Aorta (tissue), 5 donors: ENCODE measurements at regions not wholly inside any gene's neighbourhood (a gene's known extent, or its start where the extent isn't known, plus 50 kb on each side); places are given as distances from the start of the nearest gene placed in this dataset.
"Not testable (repeated sequence)": the region's sequence is repeated elsewhere in the genome, so short reads cannot be mapped to it uniquely, and the experiment has no call there.

Experiments used
- ATAC-seq: fragments of 200-7000 bp; cut with Tn5 transposase; one replicate; pipeline ENCODE4 v1.9.1; 2022; ENCODE audit warnings: moderate library complexity; ENCODE audit not compliant: low FRiP score
- DNase-seq, 2 donors: peaks; one replicate each; pipeline ENCODE4 v3.0.0-alpha.2; 2020
- H3K27ac ChIP-seq, 2 donors: one replicate each; pipeline ENCODE4 v1.5.1; 2013; ENCODE audit warnings: low read length in 2 of 2, mild to moderate bottlenecking in 2 of 2, moderate library complexity in 2 of 2, control low read depth in 1 of 2, inconsistent platforms in 1 of 2, low read depth in 1 of 2
- H3K27me3 ChIP-seq, 2 donors: one replicate each; pipeline ENCODE4 v1.6.1; 2013; ENCODE audit warnings: control low read depth in 1 of 2, low read length in 1 of 2, mild to moderate bottlenecking in 1 of 2, moderate library complexity in 1 of 2; ENCODE audit not compliant: insufficient read depth in 2 of 2, control insufficient read depth in 1 of 2
- H3K36me3 ChIP-seq, 2 donors: one replicate each; pipeline ENCODE4 v1.6.1; 2013; ENCODE audit warnings: control low read depth in 1 of 2, low read length in 1 of 2, mild to moderate bottlenecking in 1 of 2; ENCODE audit not compliant: insufficient read depth in 2 of 2, control insufficient read depth in 1 of 2
- H3K4me1 ChIP-seq, 2 donors: one replicate each; pipeline ENCODE4 v1.6.1; 2013; ENCODE audit warnings: low read length in 2 of 2, control low read depth in 1 of 2, mild to moderate bottlenecking in 1 of 2, moderate library complexity in 1 of 2; ENCODE audit not compliant: insufficient read depth in 2 of 2, control insufficient read depth in 1 of 2
- H3K4me3 ChIP-seq, 2 donors: one replicate each; pipeline ENCODE4 v1.5.1; 2013; ENCODE audit warnings: low read length in 2 of 2, control low read depth in 1 of 2, mild to moderate bottlenecking in 1 of 2
- H3K9me3 ChIP-seq: one replicate; pipeline ENCODE4 v1.6.1; 2013; ENCODE audit warnings: mild to moderate bottlenecking, low read length; ENCODE audit not compliant: control insufficient read depth
- WGBS, 2 donors: extraction: QIAGEN DNeasy Blood & Tissue Kit; methylation state at CpG; one replicate each; pipeline ENCODE4 v1.1.7; 2013; 5-methylcytosine and 5-hydroxymethylcytosine counted together
- intact Hi-C, 2 donors: fragments of 100-400 bp; cut with DNase I; formaldehyde crosslinking; loops; one replicate each; pipeline versions ENCODE4 v1.14.2 to v1.15.0; 2022
- donor health status: healthy with polysubstance abuse.
- donor health status: Bipolar disorder and iron deficiency.
- donor health status: DM: no; HTN: no; CAD: no.
- donor health status: DM: no; HTN: no; CAD: no.
- donor health status: DM: yes; HTN: yes; CAD: no.

DNA sequence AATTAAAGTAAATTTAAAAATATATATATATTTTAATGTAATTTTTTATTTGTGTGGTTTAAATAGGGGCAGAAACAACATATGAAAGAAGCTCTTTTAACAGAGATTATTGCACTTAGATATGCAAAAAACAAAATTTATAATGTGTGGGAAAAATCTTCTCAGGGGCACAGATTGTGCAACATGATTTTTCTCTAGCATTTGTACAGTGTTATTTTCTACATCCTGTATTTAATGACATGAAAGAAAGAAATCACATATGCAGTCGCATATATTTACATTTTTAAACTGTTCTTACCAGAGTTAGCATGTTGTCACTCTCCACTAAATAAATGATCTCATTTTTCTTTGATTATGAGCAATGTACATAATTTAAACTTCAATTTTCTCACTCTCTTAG, 265.3 kb upstream of the CTNND2 start:
- WGBS, 2 donors: 50 to 63% methylated on average over 1 of the region's 1 CpG
- ATAC-seq (no peak), DNase-seq (no peak)
- H3K9me3 ChIP-seq: no peaks in the 10 kb centered on the region
- H3K4me1 ChIP-seq: no peaks in the 10 kb centered on the region
- intact Hi-C loops: no loop called here
- no peaks in the 10 kb centered on the region for H3K27me3 ChIP-seq
- H3K27ac ChIP-seq: no peak overlapping the region
- no peaks in the 10 kb centered on the region for H3K36me3 ChIP-seq
- H3K4me3 ChIP-seq: no peak overlapping the region

GRCh38 chr5:12162863-12163262, 258.6 kb upstream of the CTNND2 start:
- 53 to 59% methylated on average over 2 of the region's 2 CpGs for WGBS, 2 donors
- DNase-seq (no peak), ATAC-seq (no peak)
- peaks cover 1% of the 10 kb centered on the region for H3K9me3 ChIP-seq
- H3K27me3 ChIP-seq: no peaks in the 10 kb centered on the region
- H3K4me1 ChIP-seq: no peaks in the 10 kb centered on the region
- H3K4me3 ChIP-seq: no peak overlapping the region
- H3K27ac ChIP-seq: no peak overlapping the region
- intact Hi-C loops: no loop called here
- H3K36me3 ChIP-seq: no peaks in the 10 kb centered on the region

DNA sequence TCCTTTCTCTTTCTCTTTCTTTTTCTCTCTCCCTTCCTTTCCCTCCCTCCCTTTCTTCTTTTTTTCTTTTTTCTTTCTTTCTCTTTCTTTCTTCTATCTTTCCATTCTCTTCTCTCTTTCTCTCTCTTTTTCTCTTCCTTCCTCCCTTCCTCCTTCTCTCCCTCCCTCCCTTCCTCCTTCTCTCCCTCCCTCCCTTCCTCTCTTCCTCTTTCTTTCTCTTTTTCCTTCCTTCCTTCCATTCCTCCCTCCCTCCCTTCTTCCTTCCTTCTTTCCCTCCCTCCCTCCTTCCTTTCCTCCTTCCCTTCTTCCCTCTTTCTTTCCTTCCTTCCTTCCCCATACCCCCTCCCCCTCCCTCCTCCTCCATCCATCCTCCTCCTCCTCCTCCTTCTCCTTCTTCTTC, 243.3 kb upstream of the CTNND2 start:
- DNase-seq: no peak
- peaks cover 1% of the 10 kb centered on the region for H3K9me3 ChIP-seq
- H3K4me3 ChIP-seq: no peak overlapping the region

GRCh38 chr5:12141496-12141895, 237.2 kb upstream of the CTNND2 start:
- Histone ChIP-seq H3K4me3 (no peak overlapping the region), H3K9me3 (no peaks in the 10 kb centered on the region), H3K27ac (no peak overlapping the region), H3K27me3 (no peaks in the 10 kb centered on the region), H3K36me3 (no peaks in the 10 kb centered on the region), H3K4me1 (peaks cover 0 to 1% of the 10 kb centered on the region in 2 donors)
- DNase-seq (no peak), ATAC-seq (no peak)
- intact Hi-C loops: no loop called here
- 56 to 62% methylated on average over 2 of the region's 2 CpGs for WGBS, 2 donors

More for the DNA sequence above, 243.3 kb upstream of the CTNND2 start:
- H3K36me3 ChIP-seq: no peaks in the 10 kb centered on the region
- no peak overlapping the region for H3K27ac ChIP-seq
- intact Hi-C loops: no loop called here
- no peaks in the 10 kb centered on the region for H3K4me1 ChIP-seq
- no peak for ATAC-seq
- H3K27me3 ChIP-seq: no peaks in the 10 kb centered on the region

DNA sequence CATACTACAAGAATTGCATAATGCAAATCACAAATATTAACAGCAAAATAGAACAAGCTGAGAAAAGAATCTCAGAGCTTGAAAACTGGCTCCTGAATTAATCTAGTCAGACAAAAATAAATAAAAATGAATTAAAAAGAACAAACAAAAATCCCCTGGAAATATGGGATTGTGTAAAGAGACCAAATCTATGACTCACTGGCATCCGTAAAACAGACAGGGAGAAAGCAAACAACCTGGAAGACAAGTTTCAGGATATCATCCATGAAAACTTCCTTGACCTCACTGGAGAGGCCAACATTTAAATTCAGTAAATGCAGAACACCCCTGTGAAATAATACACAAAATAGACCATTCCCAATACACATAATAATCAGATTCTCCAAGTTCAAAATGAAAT, 229.3 kb upstream of the CTNND2 start:
- H3K27me3 ChIP-seq: no peaks in the 10 kb centered on the region
- H3K36me3 ChIP-seq: no peaks in the 10 kb centered on the region
- WGBS, 2 donors: 49 to 56% methylated on average over 1 of the region's 1 CpG
- ATAC-seq (no peak), DNase-seq (no peak)
- no peak overlapping the region for H3K4me3 ChIP-seq
- intact Hi-C loops: no loop called here
- H3K27ac ChIP-seq: no peak overlapping the region
- H3K9me3 ChIP-seq: peaks cover 1% of the 10 kb centered on the region
- no peaks in the 10 kb centered on the region for H3K4me1 ChIP-seq

DNA sequence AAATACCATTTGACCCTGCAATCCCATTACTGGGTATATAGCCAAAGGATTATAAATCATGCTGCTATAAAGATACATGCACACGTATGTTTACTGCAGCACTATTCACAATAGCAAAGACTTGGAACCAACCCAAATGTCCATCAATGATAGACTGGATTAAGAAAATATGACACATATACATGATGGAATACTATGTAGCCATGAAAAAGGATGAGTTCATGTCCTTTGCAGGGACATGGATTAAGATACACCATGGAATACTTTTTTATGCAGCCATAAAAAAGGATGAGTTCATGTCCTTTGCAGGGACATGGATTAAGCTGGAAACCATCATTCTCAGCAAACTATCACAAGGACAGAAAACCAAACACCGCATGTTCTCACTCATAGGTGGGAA, 226.8 kb upstream of the CTNND2 start:
- H3K36me3 ChIP-seq, H3K27me3 ChIP-seq, ATAC-seq, H3K9me3 ChIP-seq, H3K4me1 ChIP-seq, H3K27ac ChIP-seq, DNase-seq, H3K4me3 ChIP-seq, intact Hi-C loops: not testable (repeated sequence)
- 89 to 100% methylated on average over 1 to 2 of the region's 2 CpGs for WGBS, 2 donors

GRCh38 chr5:12125895-12126294, 221.6 kb upstream of the CTNND2 start:
- peak in 1 of 2 donors; percentile 60 for DNase-seq
- Histone ChIP-seq H3K9me3 (no peaks in the 10 kb centered on the region), H3K4me1 (no peaks in the 10 kb centered on the region), H3K27ac (no peak overlapping the region), H3K36me3 (no peaks in the 10 kb centered on the region), H3K27me3 (no peaks in the 10 kb centered on the region), H3K4me3 (no peak overlapping the region)
- 86 to 87% methylated on average over 7 of the region's 7 CpGs for WGBS, 2 donors
- intact Hi-C loops: no loop called here
- ATAC-seq: no peak

GRCh38 chr5:12119657-12120056, 215.4 kb upstream of the CTNND2 start:
- H3K27ac ChIP-seq: no peak overlapping the region
- no peak for ATAC-seq
- H3K4me3 ChIP-seq: no peak overlapping the region
- H3K36me3 ChIP-seq: no peaks in the 10 kb centered on the region
- no peaks in the 10 kb centered on the region for H3K4me1 ChIP-seq
- DNase-seq: no peak
- WGBS, 2 donors: 52 to 56% methylated on average over 3 of the region's 3 CpGs
- H3K27me3 ChIP-seq: no peaks in the 10 kb centered on the region
- intact Hi-C loops: no loop called here
- H3K9me3 ChIP-seq: no peaks in the 10 kb centered on the region

GRCh38 chr5:12114075-12114474, 209.8 kb upstream of the CTNND2 start:
- no peak for DNase-seq
- no peaks in the 10 kb centered on the region for H3K4me1 ChIP-seq
- WGBS, 2 donors: 92 to 96% methylated on average over 1 of the region's 1 CpG
- H3K27ac ChIP-seq: no peak overlapping the region
- H3K9me3 ChIP-seq: no peaks in the 10 kb centered on the region
- intact Hi-C loops: no loop called here
- H3K27me3 ChIP-seq: no peaks in the 10 kb centered on the region
- H3K4me3 ChIP-seq: no peak overlapping the region
- no peaks in the 10 kb centered on the region for H3K36me3 ChIP-seq
- no peak for ATAC-seq
